ENCODE measurements at regions not wholly inside any gene's neighbourhood (a gene's known extent, or its start where the extent isn't known, plus 50 kb on each side); places are given as distances from the start of the nearest gene placed in this dataset.

DNA sequence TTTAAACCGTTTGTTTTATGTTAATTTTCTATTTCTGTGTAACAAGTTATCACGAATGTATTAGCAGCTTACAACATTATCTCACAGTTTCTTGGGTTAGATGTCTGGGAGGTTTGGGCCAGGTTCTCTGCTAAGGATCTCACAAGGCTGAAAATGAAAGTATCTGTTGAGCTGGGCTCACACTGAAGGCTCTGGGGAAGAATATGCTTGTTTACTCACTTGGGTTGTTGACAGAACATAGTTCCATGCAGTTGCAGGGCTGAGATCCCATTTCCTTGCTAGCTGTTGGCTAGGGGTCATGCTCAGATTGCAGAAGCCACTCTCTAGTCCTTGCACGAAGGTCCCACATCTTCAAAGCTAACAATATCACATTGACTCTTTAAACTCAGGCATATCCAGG lies 266.6 kb upstream of the GNAI1 start:
- Histone ChIP-seq H3K9me3 (ENCODE audit: low read depth, low read length) (no peaks in the 10 kb centered on the region), H3K9ac (ENCODE audit: insufficient read length) (no peak overlapping the region), H3K36me3 (ENCODE audit: insufficient read depth, low read length) (no peaks in the 10 kb centered on the region), H3K27ac (no peak overlapping the region), H3K4me3 (no peak overlapping the region)
- TF ChIP-seq POLR2AphosphoS5 (IDR thresholded peaks at IDR 0.05; ENCODE audit: borderline replicate concordance, low read depth, low read length) (no peak), FOXP2 (optimal IDR thresholded peaks at IDR 0.05; ENCODE audit: control extremely low read depth, extremely low read length, insufficient read depth) (no peak), EZH2 (IDR thresholded peaks at IDR 0.05) (no peak)
- no peak for DNase-seq (ENCODE audit: low read depth, low spot score)

DNA sequence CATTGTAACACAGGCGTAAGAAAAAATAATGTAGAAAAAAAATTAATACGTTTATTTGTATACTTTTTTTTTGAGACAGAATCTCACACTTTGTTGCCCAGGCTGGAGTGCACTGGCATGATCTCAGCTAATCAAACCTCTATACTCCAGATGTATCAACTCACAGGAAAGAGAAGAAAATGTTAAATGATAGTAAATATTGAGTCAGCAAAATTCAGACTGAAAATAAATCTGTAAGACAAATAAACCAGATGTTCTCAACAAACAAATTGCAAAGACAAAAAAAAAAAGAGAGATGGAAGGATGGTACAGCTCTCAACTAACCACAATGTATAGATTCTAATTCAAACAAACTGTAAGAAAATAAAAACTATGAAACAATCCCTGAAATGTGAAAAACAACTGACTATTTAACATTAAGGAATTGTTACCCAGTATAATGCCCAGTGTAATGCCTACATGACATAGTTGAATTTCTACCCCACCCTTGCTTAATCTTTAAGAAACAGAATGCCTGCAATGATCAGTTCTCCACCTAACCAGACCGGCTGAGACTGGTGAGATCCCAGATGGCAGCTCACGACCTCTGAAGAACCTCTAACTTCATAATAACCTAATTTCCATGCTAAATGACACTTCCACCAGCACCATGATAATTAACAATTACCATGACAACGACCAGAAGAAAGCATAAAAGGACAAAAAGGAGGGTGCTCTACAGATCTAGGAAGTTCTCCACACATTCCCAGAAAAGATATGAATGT lies 272.0 kb upstream of the GNAI1 start:
- Histone ChIP-seq H3K27ac (no peak overlapping the region), H3K4me3 (no peak overlapping the region), H3K36me3 (ENCODE audit: insufficient read depth, low read length) (no peaks in the 10 kb centered on the region), H3K9ac (ENCODE audit: insufficient read length) (no peak overlapping the region), H3K9me3 (ENCODE audit: low read depth, low read length) (no peaks in the 10 kb centered on the region)
- DNase-seq (ENCODE audit: low read depth, low spot score): no peak
- TF ChIP-seq EZH2 (IDR thresholded peaks at IDR 0.05) (no peak), FOXP2 (optimal IDR thresholded peaks at IDR 0.05; ENCODE audit: control extremely low read depth, extremely low read length, insufficient read depth) (no peak), POLR2AphosphoS5 (IDR thresholded peaks at IDR 0.05; ENCODE audit: borderline replicate concordance, low read depth, low read length) (no peak)

DNA sequence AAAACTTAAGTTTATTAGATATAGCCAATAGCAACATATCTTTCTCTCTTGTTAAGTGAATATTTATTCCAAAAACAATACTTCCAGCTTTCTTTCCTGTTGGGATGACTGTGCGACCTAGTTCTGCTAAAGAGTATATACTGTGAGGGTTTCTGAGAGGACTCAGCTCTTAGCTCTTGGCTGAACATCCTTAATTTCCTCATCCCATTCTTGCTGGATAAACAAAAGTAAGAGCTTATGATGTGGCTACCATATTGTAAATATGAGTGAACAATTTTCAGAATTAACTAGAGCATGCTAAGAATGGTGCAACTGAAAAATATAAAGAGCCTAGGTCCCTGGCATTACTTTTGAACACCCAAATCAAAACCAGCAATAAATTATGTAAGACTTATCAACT lies 279.5 kb upstream of the GNAI1 start:
- H3K4me3 ChIP-seq: no peak overlapping the region
- TF ChIP-seq POLR2AphosphoS5 (IDR thresholded peaks at IDR 0.05; ENCODE audit: borderline replicate concordance, low read depth, low read length) (no peak), EZH2 (IDR thresholded peaks at IDR 0.05) (no peak)
- H3K27ac ChIP-seq: no peak overlapping the region

DNA sequence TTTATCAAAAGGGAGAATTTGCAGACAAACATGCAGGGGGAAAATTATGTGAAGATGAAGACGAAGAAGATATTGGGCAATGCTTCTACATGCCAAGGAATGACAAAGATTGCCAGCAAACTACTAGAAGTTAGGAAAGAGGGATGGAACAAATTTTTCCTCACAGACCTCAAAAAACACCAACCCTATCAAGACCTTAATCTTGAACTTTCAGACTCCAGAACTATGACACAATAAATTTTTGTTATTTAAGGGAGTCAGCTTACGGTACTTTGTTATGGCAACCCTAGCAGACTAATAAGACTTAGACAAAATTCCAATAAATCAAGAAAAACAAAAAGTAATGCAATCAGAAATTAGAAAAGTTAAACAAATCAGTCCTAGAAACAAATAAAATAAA lies 280.0 kb upstream of the GNAI1 start:
- DNase-seq (ENCODE audit: low read depth, low spot score): no peak
- Histone ChIP-seq H3K4me3 (no peak overlapping the region), H3K9ac (ENCODE audit: insufficient read length) (no peak overlapping the region), H3K27ac (no peak overlapping the region), H3K36me3 (ENCODE audit: insufficient read depth, low read length) (no peaks in the 10 kb centered on the region), H3K9me3 (ENCODE audit: low read depth, low read length) (no peaks in the 10 kb centered on the region)
- no peak for TF ChIP-seq FOXP2 (optimal IDR thresholded peaks at IDR 0.05; ENCODE audit: control extremely low read depth, extremely low read length, insufficient read depth)

More for the DNA sequence above, 279.5 kb upstream of the GNAI1 start:
- H3K9ac ChIP-seq (ENCODE audit: insufficient read length): no peak overlapping the region
- H3K9me3 ChIP-seq (ENCODE audit: low read depth, low read length): no peaks in the 10 kb centered on the region
- no peak for DNase-seq (ENCODE audit: low read depth, low spot score)
- H3K36me3 ChIP-seq (ENCODE audit: insufficient read depth, low read length): no peaks in the 10 kb centered on the region

DNA sequence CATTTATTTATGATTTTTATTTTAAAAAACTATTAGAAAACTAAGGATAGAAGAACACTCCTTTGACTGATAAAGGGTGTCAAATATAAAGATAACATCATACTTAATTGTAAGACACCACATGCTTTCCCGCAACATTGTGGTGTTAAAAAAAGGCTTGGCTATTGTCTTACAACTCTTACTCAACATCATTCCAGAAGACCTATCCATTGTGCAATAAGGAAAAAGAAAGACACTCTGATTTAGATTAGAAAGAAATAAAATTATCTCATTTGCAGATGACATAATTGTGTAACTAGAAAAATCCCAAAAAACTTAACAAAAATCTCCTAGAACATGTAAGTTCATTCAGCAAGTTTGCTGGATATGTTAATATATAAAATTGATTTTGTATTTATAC lies 296.7 kb upstream of the GNAI1 start:
- no peak for DNase-seq (ENCODE audit: low read depth, low spot score)
- Histone ChIP-seq H3K27ac (no peak overlapping the region), H3K9me3 (ENCODE audit: low read depth, low read length) (no peaks in the 10 kb centered on the region), H3K4me3 (no peak overlapping the region), H3K9ac (ENCODE audit: insufficient read length) (no peak overlapping the region), H3K36me3 (ENCODE audit: insufficient read depth, low read length) (no peaks in the 10 kb centered on the region)
- TF ChIP-seq FOXP2 (optimal IDR thresholded peaks at IDR 0.05; ENCODE audit: control extremely low read depth, extremely low read length, insufficient read depth) (no peak), EZH2 (IDR thresholded peaks at IDR 0.05) (no peak), POLR2AphosphoS5 (IDR thresholded peaks at IDR 0.05; ENCODE audit: borderline replicate concordance, low read depth, low read length) (no peak)

DNA sequence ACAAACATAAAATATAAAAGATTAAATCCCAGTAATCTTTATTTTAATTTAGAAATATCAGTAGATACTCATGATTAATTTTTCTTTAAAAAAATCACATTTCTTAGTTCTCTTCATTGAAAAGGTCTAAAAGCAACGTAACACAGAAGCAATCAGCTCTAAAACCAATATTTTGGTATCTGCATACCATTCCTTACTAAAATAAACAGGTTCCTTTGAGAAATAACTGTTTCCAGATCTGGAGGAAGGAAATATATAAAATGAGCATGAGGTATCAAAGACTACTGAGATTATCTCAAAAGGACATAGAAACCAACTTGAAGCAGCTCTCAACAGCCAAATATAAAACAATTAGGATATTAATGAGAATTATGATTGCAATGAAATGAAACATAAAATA lies 301.0 kb upstream of the GNAI1 start:
- no peak for TF ChIP-seq POLR2AphosphoS5 (IDR thresholded peaks at IDR 0.05; ENCODE audit: borderline replicate concordance, low read depth, low read length)
- no peak for TF ChIP-seq EZH2 (IDR thresholded peaks at IDR 0.05)
- TF ChIP-seq FOXP2 (optimal IDR thresholded peaks at IDR 0.05; ENCODE audit: control extremely low read depth, extremely low read length, insufficient read depth): no peak
- Histone ChIP-seq H3K4me3 (no peak overlapping the region), H3K36me3 (ENCODE audit: insufficient read depth, low read length) (no peaks in the 10 kb centered on the region), H3K9ac (ENCODE audit: insufficient read length) (no peak overlapping the region), H3K9me3 (ENCODE audit: low read depth, low read length) (no peaks in the 10 kb centered on the region), H3K27ac (no peak overlapping the region)
- DNase-seq (ENCODE audit: low read depth, low spot score): no peak

DNA sequence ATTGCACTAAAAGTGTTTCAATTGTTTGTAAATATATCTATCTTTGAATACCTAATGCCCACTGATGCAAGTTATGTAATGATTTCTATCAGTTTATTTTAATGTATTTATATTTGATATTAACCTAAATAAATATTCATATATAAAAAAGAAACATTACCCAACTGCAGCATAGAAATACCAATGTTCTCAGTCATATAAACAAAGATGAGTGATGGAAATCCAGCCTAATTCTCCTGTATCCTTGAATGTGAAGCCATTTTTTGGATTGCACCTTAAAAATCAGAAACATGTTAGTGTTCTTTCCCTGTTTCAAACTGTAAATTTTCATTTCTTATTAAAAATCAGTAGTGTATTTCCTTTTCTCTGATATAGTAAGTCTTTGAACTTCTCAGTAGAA lies 305.8 kb upstream of the GNAI1 start:
- no peak for TF ChIP-seq FOXP2 (optimal IDR thresholded peaks at IDR 0.05; ENCODE audit: control extremely low read depth, extremely low read length, insufficient read depth)
- Histone ChIP-seq H3K9ac (ENCODE audit: insufficient read length) (no peak overlapping the region), H3K4me3 (no peak overlapping the region), H3K36me3 (ENCODE audit: insufficient read depth, low read length) (no peaks in the 10 kb centered on the region), H3K9me3 (ENCODE audit: low read depth, low read length) (no peaks in the 10 kb centered on the region), H3K27ac (no peak overlapping the region)
- no peak for DNase-seq (ENCODE audit: low read depth, low spot score)

DNA sequence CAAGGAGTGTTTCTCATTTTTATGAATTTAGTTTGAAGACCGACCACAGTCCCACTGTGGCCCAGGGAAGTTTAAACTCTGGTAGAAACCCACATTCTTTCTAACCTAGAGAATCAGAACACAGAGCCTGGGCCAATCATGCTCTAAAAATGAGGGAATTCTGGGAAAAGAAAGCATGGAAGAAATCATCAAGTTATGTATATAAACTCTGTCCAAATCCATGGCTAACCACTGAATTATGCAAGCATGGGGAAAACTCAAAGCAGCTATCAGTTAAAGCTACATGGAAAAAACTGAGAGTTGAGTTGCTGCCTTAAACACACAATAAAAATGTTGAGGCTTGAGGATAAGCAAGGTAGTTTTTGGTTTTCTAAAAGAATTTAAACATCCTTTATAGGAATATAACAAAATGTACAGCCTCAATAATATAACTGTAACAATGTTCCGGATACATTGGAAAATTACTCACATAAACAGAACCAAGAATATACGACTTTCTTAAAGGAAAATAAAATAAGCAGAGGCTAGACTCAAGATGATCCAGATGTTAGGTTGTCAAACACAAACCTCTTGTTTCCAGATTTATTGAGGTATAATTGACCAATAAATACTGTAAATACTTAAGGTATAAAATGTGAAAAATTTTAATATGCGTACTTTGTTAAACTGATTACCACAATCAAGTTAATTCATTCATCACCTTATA lies 311.2 kb upstream of the GNAI1 start:
- no peak for DNase-seq (ENCODE audit: low read depth, low spot score)
- Histone ChIP-seq H3K9me3 (ENCODE audit: low read depth, low read length) (no peaks in the 10 kb centered on the region), H3K27ac (peak overlapping the region; percentile 70), H3K36me3 (ENCODE audit: insufficient read depth, low read length) (no peaks in the 10 kb centered on the region), H3K9ac (ENCODE audit: insufficient read length) (no peak overlapping the region), H3K4me3 (peak overlapping the region; percentile 34)
- TF ChIP-seq EZH2 (IDR thresholded peaks at IDR 0.05) (no peak), FOXP2 (optimal IDR thresholded peaks at IDR 0.05; ENCODE audit: control extremely low read depth, extremely low read length, insufficient read depth) (no peak), POLR2AphosphoS5 (IDR thresholded peaks at IDR 0.05; ENCODE audit: borderline replicate concordance, low read depth, low read length) (no peak)
